ENCODE measurements at regions not wholly inside any gene's neighbourhood (a gene's known extent, or its start where the extent isn't known, plus 50 kb on each side); places are given as distances from the start of the nearest gene placed in this dataset.

- intact Hi-C loops (cut with micrococcal nuclease; ENCODE audit: unreplicated experiment), result no loop called here
- Histone ChIP-seq H4K20me1 (ENCODE audit: insufficient read depth) (no peaks in the 10 kb centered on the region; the same call in 1 of the 2 replicates), H3K4me3 (no peak overlapping the region), H3K27ac (no peak overlapping the region), H3K4me2 (no peak overlapping the region), H3K4me1 (replicated peaks; ENCODE audit: insufficient read depth) (no peaks in the 10 kb centered on the region), H3K36me3 (ENCODE audit: low read depth) (no peaks in the 10 kb centered on the region), H3K9me3 (ENCODE audit: insufficient read depth, low read depth) (no peaks in the 10 kb centered on the region), H2AFZ (no peak overlapping the region), H3K27me3 (ENCODE audit: insufficient read depth, low read depth) (no peaks in the 10 kb centered on the region), H3K9me2 (ENCODE audit: insufficient read depth) (no peaks in the 10 kb centered on the region), H3K79me2 (ENCODE audit: low read depth) (no peaks in the 10 kb centered on the region), H3F3A (ENCODE audit: insufficient read depth, low read depth) (no peaks in the 10 kb centered on the region)
- ChIA-PET CTCF (no interaction called here), POLR2A (ENCODE audit: unreplicated experiment) (no interaction called here)
- TF ChIP-seq EZH2 (IDR thresholded peaks at IDR 0.05; ENCODE audit: low read depth), result no peak
- TF ChIP-seq CTCF (conservative IDR thresholded peaks at IDR 0.05), result no peak
- no TSS peak for BruUV-seq (replicated peaks)
- no peak for DNase-seq
These were observed 1096.0 kb downstream of the DTWD2 start for GRCh38 chr5:117892360-117892759.

GRCh38 chr5:117889596-117889995, 1098.8 kb downstream of the DTWD2 start:
- H3K27ac ChIP-seq, result no peak overlapping the region
- intact Hi-C loops (cut with micrococcal nuclease; ENCODE audit: unreplicated experiment), result no loop called here

GRCh38 chr5:117888688-117889087, 1099.7 kb downstream of the DTWD2 start:
- Histone ChIP-seq H2AFZ (no peak overlapping the region), H3K4me1 (replicated peaks; ENCODE audit: insufficient read depth) (no peaks in the 10 kb centered on the region), H3K27me3 (ENCODE audit: insufficient read depth, low read depth) (no peaks in the 10 kb centered on the region), H3K9me2 (ENCODE audit: insufficient read depth) (no peaks in the 10 kb centered on the region), H3F3A (ENCODE audit: insufficient read depth, low read depth) (no peaks in the 10 kb centered on the region), H3K9me3 (ENCODE audit: insufficient read depth, low read depth) (no peaks in the 10 kb centered on the region), H3K79me2 (ENCODE audit: low read depth) (no peaks in the 10 kb centered on the region), H3K36me3 (ENCODE audit: low read depth) (no peaks in the 10 kb centered on the region), H3K4me3 (no peak overlapping the region), H4K20me1 (ENCODE audit: insufficient read depth) (no peaks in the 10 kb centered on the region; the same call in 1 of the 2 replicates), H3K4me2 (no peak overlapping the region), H3K27ac (no peak overlapping the region)
- no peak for DNase-seq
- ChIA-PET POLR2A (ENCODE audit: unreplicated experiment) (no interaction called here), CTCF (no interaction called here)
- no peak for TF ChIP-seq EZH2 (IDR thresholded peaks at IDR 0.05; ENCODE audit: low read depth)
- no peak for TF ChIP-seq CTCF (conservative IDR thresholded peaks at IDR 0.05)
- intact Hi-C loops (cut with micrococcal nuclease; ENCODE audit: unreplicated experiment), result no loop called here
- BruUV-seq (replicated peaks), result no TSS peak

More at GRCh38 chr5:117889596-117889995, 1098.8 kb downstream of the DTWD2 start:
- Histone ChIP-seq H3K4me2 (no peak overlapping the region), H3K79me2 (ENCODE audit: low read depth) (no peaks in the 10 kb centered on the region), H3K27me3 (ENCODE audit: insufficient read depth, low read depth) (no peaks in the 10 kb centered on the region), H3K9me3 (ENCODE audit: insufficient read depth, low read depth) (no peaks in the 10 kb centered on the region), H3K36me3 (ENCODE audit: low read depth) (no peaks in the 10 kb centered on the region), H2AFZ (no peak overlapping the region), H3K4me1 (replicated peaks; ENCODE audit: insufficient read depth) (no peaks in the 10 kb centered on the region), H4K20me1 (ENCODE audit: insufficient read depth) (no peaks in the 10 kb centered on the region; the same call in 1 of the 2 replicates), H3K4me3 (no peak overlapping the region), H3F3A (ENCODE audit: insufficient read depth, low read depth) (no peaks in the 10 kb centered on the region), H3K9me2 (ENCODE audit: insufficient read depth) (no peaks in the 10 kb centered on the region)
- TF ChIP-seq CTCF (conservative IDR thresholded peaks at IDR 0.05) (no peak), EZH2 (IDR thresholded peaks at IDR 0.05; ENCODE audit: low read depth) (no peak)
- ChIA-PET POLR2A (ENCODE audit: unreplicated experiment) (no interaction called here), CTCF (no interaction called here)
- no peak for DNase-seq
- BruUV-seq (replicated peaks), result no TSS peak
